Activated CD8-positive, alpha-beta T cell treated with anti-CD3 and anti-CD28 coated beads for 36 hours (primary cell): ENCODE measurements at regions not wholly inside any gene's neighbourhood (a gene's known extent, or its start where the extent isn't known, plus 50 kb on each side); places are given as distances from the start of the nearest gene placed in this dataset.

Source experiments
- ATAC-seq: fragments of 200-7000 bp; cut with Tn5 transposase; one replicate; pipeline ENCODE4 v1.10.0; 2021; ENCODE audit warnings: mild to moderate bottlenecking, moderate library complexity
- CTCF ChIA-PET: fragments of 350-600 bp; sonication (Branson Sonifier 250); formaldehyde crosslinking; loops from one replicate; lab custom pipeline; 2021; ENCODE audit warnings: antibody characterized with exemption; lab: Charles Lee
- POLR2A ChIA-PET: fragments of 350-600 bp; sonication (Branson Sonifier 250); formaldehyde crosslinking; loops from one replicate; lab custom pipeline; 2021; ENCODE audit warnings: antibody characterized with exemption; lab: Charles Lee
- DNase-seq: peaks from one replicate; pipeline ENCODE4 v3.0.0-alpha.2; 2020
- H3K27ac Mint-ChIP-seq: one replicate; pipeline ENCODE4 v1.8.0; 2021; ENCODE audit warnings: mild to moderate bottlenecking, mixed read lengths
- H3K27me3 Mint-ChIP-seq: one replicate; pipeline ENCODE4 v1.8.0; 2021; ENCODE audit warnings: mixed read lengths
- H3K36me3 Mint-ChIP-seq: one replicate; pipeline ENCODE4 v1.8.0; 2021; ENCODE audit warnings: low read depth, mixed read lengths
- H3K4me1 Mint-ChIP-seq: one replicate; pipeline ENCODE4 v1.8.0; 2021; ENCODE audit warnings: low read depth, mixed read lengths
- H3K4me3 Mint-ChIP-seq: one replicate; pipeline ENCODE4 v1.8.0; 2021; ENCODE audit warnings: mild to moderate bottlenecking, moderate library complexity, mixed read lengths
- H3K9me3 Mint-ChIP-seq: one replicate; pipeline ENCODE4 v1.8.0; 2021; ENCODE audit warnings: mixed read lengths
- intact Hi-C: fragments of 100-400 bp; cut with micrococcal nuclease; formaldehyde crosslinking; loops from one replicate; pipeline ENCODE4 v1.10.0; 2022
- TF ChIP-seq, protein P1 (sequence below): fragments of 200-600 bp; IDR thresholded peaks from one replicate; pipeline ENCODE4 v1.8.0; 2022; ENCODE audit warnings: antibody characterized with exemption, mild to moderate bottlenecking

DNA sequence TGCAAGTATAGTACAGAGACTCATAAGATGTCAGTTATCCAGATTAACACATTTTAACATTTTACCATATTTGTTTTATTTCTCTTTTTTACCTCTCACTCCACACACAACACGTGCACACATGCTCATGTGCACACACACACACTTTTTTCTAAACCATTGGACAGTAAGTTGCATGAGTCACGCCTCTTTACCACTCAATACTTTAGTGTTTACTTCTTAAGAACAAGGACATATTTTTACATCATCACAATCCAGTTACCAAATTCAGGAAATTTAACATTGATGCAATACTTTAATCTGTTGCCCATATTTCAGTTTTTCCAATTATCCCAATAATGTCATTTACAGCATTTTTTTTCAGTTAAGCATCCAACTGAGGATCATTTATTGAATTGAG is 109.0 kb downstream of the RIN2 start:
- DNase-seq (no peak), ATAC-seq (no peak)
- TF ChIP-seq, protein P1, sequence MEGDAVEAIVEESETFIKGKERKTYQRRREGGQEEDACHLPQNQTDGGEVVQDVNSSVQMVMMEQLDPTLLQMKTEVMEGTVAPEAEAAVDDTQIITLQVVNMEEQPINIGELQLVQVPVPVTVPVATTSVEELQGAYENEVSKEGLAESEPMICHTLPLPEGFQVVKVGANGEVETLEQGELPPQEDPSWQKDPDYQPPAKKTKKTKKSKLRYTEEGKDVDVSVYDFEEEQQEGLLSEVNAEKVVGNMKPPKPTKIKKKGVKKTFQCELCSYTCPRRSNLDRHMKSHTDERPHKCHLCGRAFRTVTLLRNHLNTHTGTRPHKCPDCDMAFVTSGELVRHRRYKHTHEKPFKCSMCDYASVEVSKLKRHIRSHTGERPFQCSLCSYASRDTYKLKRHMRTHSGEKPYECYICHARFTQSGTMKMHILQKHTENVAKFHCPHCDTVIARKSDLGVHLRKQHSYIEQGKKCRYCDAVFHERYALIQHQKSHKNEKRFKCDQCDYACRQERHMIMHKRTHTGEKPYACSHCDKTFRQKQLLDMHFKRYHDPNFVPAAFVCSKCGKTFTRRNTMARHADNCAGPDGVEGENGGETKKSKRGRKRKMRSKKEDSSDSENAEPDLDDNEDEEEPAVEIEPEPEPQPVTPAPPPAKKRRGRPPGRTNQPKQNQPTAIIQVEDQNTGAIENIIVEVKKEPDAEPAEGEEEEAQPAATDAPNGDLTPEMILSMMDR = no peak
- H3K27ac Mint-ChIP-seq = no peak overlapping the region
- no peaks in the 10 kb centered on the region for H3K9me3 Mint-ChIP-seq
- H3K4me1 Mint-ChIP-seq = no peaks in the 10 kb centered on the region
- no peaks in the 10 kb centered on the region for H3K36me3 Mint-ChIP-seq
- peaks cover 3% of the 10 kb centered on the region for H3K27me3 Mint-ChIP-seq
- POLR2A ChIA-PET = no interaction called here
- no peak overlapping the region for H3K4me3 Mint-ChIP-seq
- CTCF ChIA-PET = no interaction called here
- intact Hi-C loops = no loop called here

DNA sequence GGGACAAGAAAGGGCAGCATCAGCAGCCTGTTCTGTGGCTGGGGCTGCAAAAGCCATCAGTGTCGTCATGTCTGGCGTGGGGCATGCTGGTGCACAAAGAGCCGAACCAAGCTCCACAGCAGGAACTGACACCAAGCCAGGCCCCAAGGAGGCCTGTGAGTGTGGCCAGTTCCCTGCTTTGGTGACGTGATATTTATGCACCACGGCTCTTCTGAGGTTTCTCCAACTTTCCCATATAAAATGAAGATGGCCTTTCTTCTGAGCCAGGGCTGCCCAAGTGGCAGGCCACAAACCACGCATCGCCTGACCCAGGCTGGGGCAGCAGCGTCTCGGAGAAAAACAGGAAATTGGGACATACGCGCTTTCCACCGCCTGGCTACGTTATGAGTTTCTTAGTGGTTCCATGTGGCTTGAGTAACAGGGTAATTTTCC is 109.9 kb downstream of the RIN2 start:
- ATAC-seq (no peak), DNase-seq (no peak)
- Mint-ChIP-seq H3K9me3 (no peaks in the 10 kb centered on the region), H3K4me1 (no peaks in the 10 kb centered on the region), H3K27me3 (peaks cover 3% of the 10 kb centered on the region), H3K36me3 (no peaks in the 10 kb centered on the region), H3K4me3 (no peak overlapping the region), H3K27ac (no peak overlapping the region)
- ChIA-PET POLR2A (no interaction called here), CTCF (no interaction called here)
- intact Hi-C loops = no loop called here
- TF ChIP-seq, protein P1 = no peak

DNA sequence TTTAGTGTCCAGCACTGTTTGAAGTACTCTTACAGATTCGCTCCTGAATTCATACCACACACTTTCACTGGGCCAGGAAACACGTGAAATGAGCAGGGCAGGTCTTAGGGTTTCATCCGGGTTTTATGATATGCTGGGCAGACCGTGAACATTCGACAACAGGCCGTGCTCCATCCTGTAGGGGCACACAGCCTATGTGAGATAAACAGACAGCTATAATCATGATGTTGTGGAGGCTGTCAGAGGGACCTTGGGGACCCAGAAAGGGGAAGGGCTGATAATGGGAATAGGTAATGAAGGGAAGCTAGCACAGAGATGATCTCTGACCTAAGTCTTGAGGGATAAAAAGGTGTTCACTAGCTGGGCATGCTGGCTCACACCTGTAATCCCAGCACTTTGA is 110.4 kb downstream of the RIN2 start:
- Mint-ChIP-seq H3K4me1 (no peaks in the 10 kb centered on the region), H3K4me3 (no peak overlapping the region), H3K9me3 (no peaks in the 10 kb centered on the region), H3K27me3 (peaks cover 3% of the 10 kb centered on the region), H3K36me3 (no peaks in the 10 kb centered on the region), H3K27ac (no peak overlapping the region)
- TF ChIP-seq, protein P1 = no peak
- DNase-seq (no peak), ATAC-seq (no peak)
- ChIA-PET POLR2A (no interaction called here), CTCF (no interaction called here)
- intact Hi-C loops = no loop called here

DNA sequence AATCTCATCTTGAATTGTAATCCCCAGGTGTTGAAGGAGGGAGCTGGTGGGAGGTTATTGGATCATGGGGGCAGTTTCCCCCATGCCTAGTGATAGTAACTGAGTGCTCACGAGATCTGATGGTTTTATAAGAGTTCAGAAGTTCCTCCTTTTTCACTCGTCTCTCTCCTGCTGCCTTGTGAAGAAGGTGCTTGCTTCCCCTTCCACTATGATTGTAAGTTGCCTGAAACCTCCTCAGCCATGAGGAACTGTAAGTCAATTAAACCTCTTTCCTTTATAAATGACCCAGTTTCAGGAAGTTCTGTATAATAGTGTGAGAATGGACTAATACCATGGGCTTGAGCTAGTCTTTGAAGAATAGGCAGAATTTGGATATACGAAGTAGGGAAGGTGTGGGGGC is 113.9 kb downstream of the RIN2 start:
- Mint-ChIP-seq H3K9me3 (no peaks in the 10 kb centered on the region), H3K4me3 (no peak overlapping the region), H3K27ac (no peak overlapping the region), H3K27me3 (peaks cover 6% of the 10 kb centered on the region), H3K36me3 (no peaks in the 10 kb centered on the region), H3K4me1 (no peaks in the 10 kb centered on the region)
- CTCF ChIA-PET = no interaction called here
- POLR2A ChIA-PET = no interaction called here
- ATAC-seq (no peak), DNase-seq (no peak)
- TF ChIP-seq, protein P1 = no peak
- intact Hi-C loops = no loop called here

DNA sequence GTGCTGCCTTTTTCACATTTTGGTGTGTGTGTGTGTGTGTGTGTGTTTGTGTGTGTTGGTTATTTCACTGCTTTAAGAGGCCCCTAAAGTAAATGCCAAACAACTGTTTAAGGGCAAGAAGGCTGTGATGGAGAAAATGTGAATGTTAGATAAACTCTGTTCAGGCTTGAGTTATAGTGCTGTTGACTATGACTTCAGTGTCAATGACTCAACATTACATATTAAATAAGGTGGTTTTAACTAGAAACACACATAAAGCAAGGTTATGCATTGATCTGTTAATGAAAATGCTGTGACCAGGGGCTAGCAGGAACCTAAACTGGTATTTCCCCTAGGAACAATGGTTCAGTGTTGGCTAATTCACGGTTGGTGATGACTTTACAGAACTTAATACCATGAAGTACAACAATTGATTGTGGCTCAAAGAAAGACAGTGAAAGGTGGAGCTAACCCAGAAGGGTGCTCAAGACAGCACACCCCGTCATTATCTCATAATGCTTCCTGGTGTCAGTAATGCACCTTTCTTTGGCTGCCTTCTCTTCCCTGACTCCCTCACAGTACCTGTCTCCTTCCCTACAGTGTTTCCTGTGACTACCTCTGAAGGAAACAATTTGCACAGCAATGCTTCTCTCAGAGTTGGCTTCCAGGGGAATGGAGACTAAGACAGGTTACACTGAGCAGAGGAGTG is 116.1 kb downstream of the RIN2 start:
- Mint-ChIP-seq H3K9me3 (no peaks in the 10 kb centered on the region), H3K36me3 (no peaks in the 10 kb centered on the region), H3K4me1 (no peaks in the 10 kb centered on the region), H3K27ac (no peak overlapping the region), H3K27me3 (peaks cover 3% of the 10 kb centered on the region), H3K4me3 (no peak overlapping the region)
- ChIA-PET POLR2A (no interaction called here), CTCF (interaction anchor here (0.7 kb wide), 1 partner anchor 28 kb away, joined by 3 read pairs; no protein-coding TSS in a partner anchor)
- intact Hi-C loops = no loop called here
- no peak for ATAC-seq
- DNase-seq = no peak
- TF ChIP-seq, protein P1 = no peak
